ENCODE measurements at regions not wholly inside any gene's neighbourhood (a gene's known extent, or its start where the extent isn't known, plus 50 kb on each side); places are given as distances from the start of the nearest gene placed in this dataset.
"Not testable (repeated sequence)": the region's sequence is repeated elsewhere in the genome, so short reads cannot be mapped to it uniquely, and the experiment has no call there.

- Mint-ChIP-seq H3K4me1 (no peaks in the 10 kb centered on the region), H3K27ac (no peak overlapping the region), H3K4me3 (no peak overlapping the region), H3K9me3 (peaks cover 17% of the 10 kb centered on the region), H3K27me3 (no peaks in the 10 kb centered on the region), H3K36me3 (no peaks in the 10 kb centered on the region)
Measured at GRCh38 chr4:60857130-60857753, 342.9 kb upstream of the ADGRL3 start.

- no peaks in the 10 kb centered on the region for H3K4me1 Mint-ChIP-seq
- H3K4me3 Mint-ChIP-seq: no peak overlapping the region
- no peak overlapping the region for H3K27ac Mint-ChIP-seq
- H3K36me3 Mint-ChIP-seq: no peaks in the 10 kb centered on the region
- H3K9me3 Mint-ChIP-seq: peaks cover 12% of the 10 kb centered on the region
- no peaks in the 10 kb centered on the region for H3K27me3 Mint-ChIP-seq
Measured at GRCh38 chr4:60863442-60863841, 336.7 kb upstream of the ADGRL3 start.

GRCh38 chr4:60865273-60865672 lies 334.9 kb upstream of the ADGRL3 start:
- no peaks in the 10 kb centered on the region for H3K4me1 Mint-ChIP-seq
- peaks cover 13% of the 10 kb centered on the region for H3K9me3 Mint-ChIP-seq
- H3K27ac Mint-ChIP-seq: no peak overlapping the region
- H3K27me3 Mint-ChIP-seq: no peaks in the 10 kb centered on the region
- H3K36me3 Mint-ChIP-seq: no peaks in the 10 kb centered on the region
- H3K4me3 Mint-ChIP-seq: no peak overlapping the region

- no peaks in the 10 kb centered on the region for H3K4me1 Mint-ChIP-seq
- H3K4me3 Mint-ChIP-seq: no peak overlapping the region
- no peaks in the 10 kb centered on the region for H3K36me3 Mint-ChIP-seq
- no peak overlapping the region for H3K27ac Mint-ChIP-seq
- no peaks in the 10 kb centered on the region for H3K27me3 Mint-ChIP-seq
- H3K9me3 Mint-ChIP-seq: peaks cover 12% of the 10 kb centered on the region
Measured at GRCh38 chr4:60868232-60868960, 331.7 kb upstream of the ADGRL3 start.

- no peak overlapping the region for H3K27ac Mint-ChIP-seq
Measured at GRCh38 chr4:60879135-60879701, 320.9 kb upstream of the ADGRL3 start.

GRCh38 chr4:60884587-60884986 lies 315.5 kb upstream of the ADGRL3 start:
- Mint-ChIP-seq H3K4me1 (no peaks in the 10 kb centered on the region), H3K9me3 (peaks cover 12% of the 10 kb centered on the region), H3K27me3 (no peaks in the 10 kb centered on the region), H3K4me3 (no peak overlapping the region), H3K27ac (no peak overlapping the region), H3K36me3 (no peaks in the 10 kb centered on the region)

More at GRCh38 chr4:60879135-60879701, 320.9 kb upstream of the ADGRL3 start:
- H3K4me3 Mint-ChIP-seq: no peak overlapping the region
- no peaks in the 10 kb centered on the region for H3K27me3 Mint-ChIP-seq
- H3K36me3 Mint-ChIP-seq: no peaks in the 10 kb centered on the region
- no peaks in the 10 kb centered on the region for H3K4me1 Mint-ChIP-seq
- H3K9me3 Mint-ChIP-seq: no peaks in the 10 kb centered on the region

GRCh38 chr4:60885011-60885410 lies 315.1 kb upstream of the ADGRL3 start:
- Mint-ChIP-seq H3K27me3 (no peaks in the 10 kb centered on the region), H3K4me1 (no peaks in the 10 kb centered on the region), H3K27ac (no peak overlapping the region), H3K4me3 (no peak overlapping the region), H3K36me3 (no peaks in the 10 kb centered on the region), H3K9me3 (peaks cover 12% of the 10 kb centered on the region)

GRCh38 chr4:60890743-60891142 lies 309.4 kb upstream of the ADGRL3 start:
- Mint-ChIP-seq H3K9me3 (peaks cover 12% of the 10 kb centered on the region), H3K4me3 (no peak overlapping the region), H3K27me3 (no peaks in the 10 kb centered on the region), H3K27ac (no peak overlapping the region), H3K4me1 (no peaks in the 10 kb centered on the region), H3K36me3 (no peaks in the 10 kb centered on the region)

- H3K27me3 Mint-ChIP-seq: no peaks in the 10 kb centered on the region
- no peak overlapping the region for H3K27ac Mint-ChIP-seq
- H3K4me1 Mint-ChIP-seq: no peaks in the 10 kb centered on the region
- H3K36me3 Mint-ChIP-seq: no peaks in the 10 kb centered on the region
- no peak overlapping the region for H3K4me3 Mint-ChIP-seq
- peaks cover 12% of the 10 kb centered on the region for H3K9me3 Mint-ChIP-seq
Measured at GRCh38 chr4:60891947-60892346, 308.2 kb upstream of the ADGRL3 start.

GRCh38 chr4:60897415-60897814 lies 302.7 kb upstream of the ADGRL3 start:
- Mint-ChIP-seq H3K4me3 (no peak overlapping the region), H3K36me3 (no peaks in the 10 kb centered on the region), H3K27me3 (no peaks in the 10 kb centered on the region), H3K9me3 (no peaks in the 10 kb centered on the region), H3K4me1 (no peaks in the 10 kb centered on the region), H3K27ac (no peak overlapping the region)

GRCh38 chr4:60905162-60905561 lies 295.0 kb upstream of the ADGRL3 start:
- Mint-ChIP-seq H3K4me3 (no peak overlapping the region), H3K27ac (no peak overlapping the region), H3K36me3 (no peaks in the 10 kb centered on the region), H3K27me3 (no peaks in the 10 kb centered on the region), H3K4me1 (no peaks in the 10 kb centered on the region), H3K9me3 (peaks cover 5% of the 10 kb centered on the region)

GRCh38 chr4:60911127-60911526 lies 289.0 kb upstream of the ADGRL3 start:
- H3K4me3 Mint-ChIP-seq: no peak overlapping the region
- no peaks in the 10 kb centered on the region for H3K36me3 Mint-ChIP-seq
- H3K9me3 Mint-ChIP-seq: peaks cover 8% of the 10 kb centered on the region
- no peaks in the 10 kb centered on the region for H3K27me3 Mint-ChIP-seq
- H3K4me1 Mint-ChIP-seq: no peaks in the 10 kb centered on the region
- H3K27ac Mint-ChIP-seq: no peak overlapping the region

- Mint-ChIP-seq H3K4me1 (no peaks in the 10 kb centered on the region), H3K9me3 (peaks cover 12% of the 10 kb centered on the region)
Measured at GRCh38 chr4:60913002-60913401, 287.1 kb upstream of the ADGRL3 start.

GRCh38 chr4:60913671-60914070 lies 286.5 kb upstream of the ADGRL3 start:
- no peaks in the 10 kb centered on the region for H3K4me1 Mint-ChIP-seq
- no peaks in the 10 kb centered on the region for H3K27me3 Mint-ChIP-seq
- no peak overlapping the region for H3K27ac Mint-ChIP-seq
- no peak overlapping the region for H3K4me3 Mint-ChIP-seq
- H3K9me3 Mint-ChIP-seq: peaks cover 12% of the 10 kb centered on the region
- H3K36me3 Mint-ChIP-seq: no peaks in the 10 kb centered on the region

More at GRCh38 chr4:60913002-60913401, 287.1 kb upstream of the ADGRL3 start:
- Mint-ChIP-seq H3K36me3 (no peaks in the 10 kb centered on the region), H3K27me3 (no peaks in the 10 kb centered on the region), H3K27ac (no peak overlapping the region), H3K4me3 (no peak overlapping the region)

GRCh38 chr4:60921735-60922134 lies 278.4 kb upstream of the ADGRL3 start:
- not testable (repeated sequence) for H3K4me1 Mint-ChIP-seq, H3K36me3 Mint-ChIP-seq, H3K27ac Mint-ChIP-seq, H3K27me3 Mint-ChIP-seq, H3K4me3 Mint-ChIP-seq, H3K9me3 Mint-ChIP-seq

GRCh38 chr4:60923075-60923474 lies 277.1 kb upstream of the ADGRL3 start:
- Mint-ChIP-seq H3K9me3 (no peaks in the 10 kb centered on the region), H3K36me3 (no peaks in the 10 kb centered on the region)

More at GRCh38 chr4:60923075-60923474, 277.1 kb upstream of the ADGRL3 start:
- H3K4me3 Mint-ChIP-seq: no peak overlapping the region
- H3K27ac Mint-ChIP-seq: no peak overlapping the region
- H3K27me3 Mint-ChIP-seq: no peaks in the 10 kb centered on the region
- H3K4me1 Mint-ChIP-seq: no peaks in the 10 kb centered on the region

All from activated naive CD4-positive, alpha-beta T cell treated with anti-CD3 and anti-CD28 coated beads, Interleukin-2, amount 50 U/mL, for 24 hours (primary cell).